AG08396 (cell line): ENCODE measurements at regions not wholly inside any gene's neighbourhood (a gene's known extent, or its start where the extent isn't known, plus 50 kb on each side); places are given as distances from the start of the nearest gene placed in this dataset.

Experiments used
- DNase-seq: peaks from one replicate; pipeline ENCODE4 v3.0.0; 2012; ENCODE audit warnings: low spot score, mixed read lengths

- no peak for DNase-seq
These were observed 361.2 kb downstream of the SEC14L1 start for GRCh38 chr17:77501751-77502625.

GRCh38 chr17:77502626-77503292 lies 362.0 kb downstream of the SEC14L1 start:
- DNase-seq: no peak

- DNase-seq: no peak
These were observed 362.5 kb downstream of the SEC14L1 start for GRCh38 chr17:77503293-77503655.

- DNase-seq: no peak
These were observed 363.3 kb downstream of the SEC14L1 start for GRCh38 chr17:77503916-77504651.

- no peak for DNase-seq
These were observed 363.9 kb downstream of the SEC14L1 start for GRCh38 chr17:77504652-77505155.

- DNase-seq: no peak
These were observed 364.4 kb downstream of the SEC14L1 start for GRCh38 chr17:77505181-77505639.

- DNase-seq: no peak
These were observed 365.7 kb downstream of the SEC14L1 start for GRCh38 chr17:77506371-77506991.

- no peak for DNase-seq
These were observed 366.5 kb downstream of the SEC14L1 start for GRCh38 chr17:77507111-77507885.

GRCh38 chr17:77508047-77508715 lies 367.4 kb downstream of the SEC14L1 start:
- no peak for DNase-seq

GRCh38 chr17:77509089-77509488 lies 368.3 kb downstream of the SEC14L1 start:
- DNase-seq: no peak

GRCh38 chr17:77509599-77509998 lies 368.8 kb downstream of the SEC14L1 start:
- no peak for DNase-seq

- no peak for DNase-seq
These were observed 369.5 kb downstream of the SEC14L1 start for GRCh38 chr17:77510133-77510796.

- DNase-seq: no peak
These were observed 370.8 kb downstream of the SEC14L1 start for GRCh38 chr17:77511514-77512061.

GRCh38 chr17:77512062-77512946 lies 371.5 kb downstream of the SEC14L1 start:
- DNase-seq: no peak

- DNase-seq: no peak
These were observed 372.3 kb downstream of the SEC14L1 start for GRCh38 chr17:77513045-77513444.

GRCh38 chr17:77515227-77515626 lies 374.5 kb downstream of the SEC14L1 start:
- DNase-seq: no peak

GRCh38 chr17:77516902-77517301 lies 376.1 kb downstream of the SEC14L1 start:
- DNase-seq: no peak

GRCh38 chr17:77521076-77521475 lies 380.3 kb downstream of the SEC14L1 start:
- DNase-seq: no peak

- no peak for DNase-seq
These were observed 382.8 kb downstream of the SEC14L1 start for GRCh38 chr17:77523540-77523939.
